AG04450 (cell line): ENCODE measurements at regions not wholly inside any gene's neighbourhood (a gene's known extent, or its start where the extent isn't known, plus 50 kb on each side); places are given as distances from the start of the nearest gene placed in this dataset.
"Not testable (repeated sequence)": the region's sequence is repeated elsewhere in the genome, so short reads cannot be mapped to it uniquely, and the experiment has no call there.

Experiments used
- CTCF ChIA-PET: fragments of 300-600, 350-600 bp; formaldehyde crosslinking; extraction: SDS; loops from one replicate; lab custom pipeline; 2022; ENCODE audit warnings: antibody characterized with exemption, inconsistent platforms; lab: Charles Lee
- POLR2A ChIA-PET: fragments of 350-600 bp; formaldehyde crosslinking; extraction: SDS; loops from one replicate; lab custom pipeline; 2021; ENCODE audit warnings: antibody characterized with exemption, inconsistent platforms; lab: Yijun Ruan, JAX
- DNase-seq: peaks from one replicate; pipeline ENCODE4 v3.0.0-alpha.2; 2011; ENCODE audit warnings: low read depth, low spot score
- H3K27ac ChIP-seq: one replicate; pipeline ENCODE4 v1.5.1; 2012; ENCODE audit warnings: low read depth, low read length, control low read depth
- H3K27me3 ChIP-seq: one replicate; pipeline ENCODE4 v1.6.0; 2012; ENCODE audit warnings: low read length; ENCODE audit not compliant: control insufficient read depth, insufficient read depth
- H3K4me3 ChIP-seq: 2 replicates; pipeline ENCODE4 v1.5.1; 2011; ENCODE audit warnings: mild to moderate bottlenecking, low read depth, low read length, control low read depth
- H3K9me3 ChIP-seq: 2 replicates; pipeline ENCODE4 v1.5.1; 2012; ENCODE audit warnings: low read length; ENCODE audit not compliant: control insufficient read depth, insufficient read depth
- CTCF ChIP-seq: IDR thresholded peaks from 2 replicates; pipeline ENCODE4 v1.5.1; 2011; ENCODE audit warnings: low read depth, low read length, control low read depth, inconsistent platforms

- peaks cover 17% of the 10 kb centered on the region for H3K9me3 ChIP-seq
- CTCF ChIA-PET, result no interaction called here
- peaks cover 15% of the 10 kb centered on the region for H3K27me3 ChIP-seq
- DNase-seq, result no peak
- H3K4me3 ChIP-seq, result no peak overlapping the region
- no peak for TF ChIP-seq CTCF
- POLR2A ChIA-PET, result no interaction called here
- H3K27ac ChIP-seq, result no peak overlapping the region
Measured at GRCh38 chr12:124218243-124218560, 76.7 kb upstream of the RFLNA start.

GRCh38 chr12:124218650-124219049, 76.2 kb upstream of the RFLNA start:
- Histone ChIP-seq H3K27me3 (peaks cover 12% of the 10 kb centered on the region), H3K9me3 (peaks cover 17% of the 10 kb centered on the region)
- CTCF ChIA-PET, H3K27ac ChIP-seq, H3K4me3 ChIP-seq, POLR2A ChIA-PET, DNase-seq: not testable (repeated sequence)

GRCh38 chr12:124222368-124223245, 72.3 kb upstream of the RFLNA start:
- Histone ChIP-seq H3K27ac (no peak overlapping the region), H3K9me3 (peaks cover 3% of the 10 kb centered on the region), H3K27me3 (peaks cover 9% of the 10 kb centered on the region), H3K4me3 (no peak overlapping the region)
- no peak for DNase-seq
- ChIA-PET CTCF (no interaction called here), POLR2A (no interaction called here)
- no peak for TF ChIP-seq CTCF

GRCh38 chr12:124223733-124224138, 71.2 kb upstream of the RFLNA start:
- H3K27ac ChIP-seq, H3K4me3 ChIP-seq, CTCF ChIA-PET, H3K9me3 ChIP-seq, DNase-seq, POLR2A ChIA-PET: not testable (repeated sequence)
- H3K27me3 ChIP-seq, result peaks cover 13% of the 10 kb centered on the region

- no peak for DNase-seq
- H3K9me3 ChIP-seq, result peaks cover 3% of the 10 kb centered on the region
- TF ChIP-seq CTCF, result no peak
- CTCF ChIA-PET, result no interaction called here
- POLR2A ChIA-PET, result no interaction called here
- no peak overlapping the region for H3K4me3 ChIP-seq
- H3K27me3 ChIP-seq, result peaks cover 13% of the 10 kb centered on the region
- H3K27ac ChIP-seq, result no peak overlapping the region
Measured at GRCh38 chr12:124224535-124225110, 70.3 kb upstream of the RFLNA start.

- Histone ChIP-seq H3K9me3 (peaks cover 3% of the 10 kb centered on the region), H3K27me3 (peaks cover 13% of the 10 kb centered on the region), H3K4me3 (no peak overlapping the region), H3K27ac (no peak overlapping the region)
- no peak for DNase-seq
- TF ChIP-seq CTCF, result no peak
- ChIA-PET POLR2A (no interaction called here), CTCF (no interaction called here)
Measured at GRCh38 chr12:124225730-124226129, 69.2 kb upstream of the RFLNA start.
